GM06990 (cell line): ENCODE measurements at regions not wholly inside any gene's neighbourhood (a gene's known extent, or its start where the extent isn't known, plus 50 kb on each side); places are given as distances from the start of the nearest gene placed in this dataset.

ENCODE experiments used
- DNase-seq: peaks from one replicate; pipeline ENCODE4 v3.0.0-alpha.2; 2011; ENCODE audit not compliant: insufficient read length; ENCODE audit errors: extremely low read depth
- H3K27me3 ChIP-seq: replicated peaks from 2 replicates; pipeline ENCODE4 v1.6.0; 2011; ENCODE audit warnings: low read length; ENCODE audit not compliant: control insufficient read depth, insufficient read depth
- H3K36me3 ChIP-seq: 2 replicates; pipeline ENCODE4 v1.5.1; 2011; ENCODE audit warnings: low read length; ENCODE audit not compliant: control insufficient read depth, insufficient read depth
- H3K4me3 ChIP-seq: replicated peaks from 2 replicates; pipeline ENCODE4 v1.5.1; 2011; ENCODE audit warnings: low read depth, mild to moderate bottlenecking, control low read depth, low read length
- TF ChIP-seq, protein P1 (sequence below): IDR thresholded peaks from 2 replicates; pipeline ENCODE4 v1.5.1; 2011; ENCODE audit warnings: low read length, control low read depth, mild to moderate bottlenecking, inconsistent platforms; ENCODE audit not compliant: insufficient read depth, poor library complexity, severe bottlenecking

DNA sequence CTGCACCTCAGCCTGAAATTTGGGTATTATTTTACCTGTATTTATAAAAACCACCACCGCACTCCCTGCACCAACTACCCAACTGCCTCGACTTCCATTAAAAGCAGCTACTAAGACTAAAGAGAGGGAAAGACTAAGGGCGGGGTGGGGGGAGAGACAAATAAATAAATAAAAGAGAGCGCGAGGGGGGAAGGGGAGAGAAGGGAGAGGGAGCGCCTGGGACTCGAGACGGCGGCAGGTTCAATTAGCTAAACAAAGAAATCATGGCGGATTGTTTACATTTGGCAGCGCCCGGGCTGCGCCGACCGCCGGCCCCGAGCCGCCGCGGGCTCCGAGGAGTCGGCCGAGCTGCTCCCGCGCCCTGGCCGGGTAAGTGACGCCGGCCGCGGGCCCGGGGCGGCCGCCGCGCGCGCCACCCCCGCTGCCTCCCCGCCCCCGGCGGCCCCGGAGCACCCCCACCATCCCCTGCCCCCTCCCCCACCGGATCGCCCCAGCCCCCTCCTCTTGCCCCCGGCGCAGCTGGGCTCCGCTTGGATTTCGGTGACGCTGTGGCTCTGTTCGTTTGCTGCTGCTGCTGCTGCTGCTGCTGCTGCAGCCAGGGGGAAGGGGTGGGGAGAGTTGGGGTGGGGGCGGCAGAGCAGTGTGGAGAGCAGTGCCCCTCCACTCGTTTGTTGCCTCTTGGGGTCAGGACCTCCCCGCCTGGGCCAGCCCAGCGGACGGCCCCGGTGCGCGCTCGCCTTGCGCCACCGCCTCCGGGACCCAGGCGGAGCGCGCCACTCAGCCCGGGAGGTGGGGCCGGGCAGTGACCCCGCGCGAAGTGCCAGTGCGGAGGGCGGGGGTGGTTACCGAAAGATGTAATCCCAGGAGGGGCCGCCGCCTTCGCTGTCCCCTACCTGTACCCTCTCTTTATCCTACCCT lies 187.2 kb upstream of the FANCL start:
- H3K4me3 ChIP-seq = peak overlapping the region; percentile 57
- no peaks in the 10 kb centered on the region for H3K36me3 ChIP-seq
- peak; percentile 28 for DNase-seq
- TF ChIP-seq, protein P1, sequence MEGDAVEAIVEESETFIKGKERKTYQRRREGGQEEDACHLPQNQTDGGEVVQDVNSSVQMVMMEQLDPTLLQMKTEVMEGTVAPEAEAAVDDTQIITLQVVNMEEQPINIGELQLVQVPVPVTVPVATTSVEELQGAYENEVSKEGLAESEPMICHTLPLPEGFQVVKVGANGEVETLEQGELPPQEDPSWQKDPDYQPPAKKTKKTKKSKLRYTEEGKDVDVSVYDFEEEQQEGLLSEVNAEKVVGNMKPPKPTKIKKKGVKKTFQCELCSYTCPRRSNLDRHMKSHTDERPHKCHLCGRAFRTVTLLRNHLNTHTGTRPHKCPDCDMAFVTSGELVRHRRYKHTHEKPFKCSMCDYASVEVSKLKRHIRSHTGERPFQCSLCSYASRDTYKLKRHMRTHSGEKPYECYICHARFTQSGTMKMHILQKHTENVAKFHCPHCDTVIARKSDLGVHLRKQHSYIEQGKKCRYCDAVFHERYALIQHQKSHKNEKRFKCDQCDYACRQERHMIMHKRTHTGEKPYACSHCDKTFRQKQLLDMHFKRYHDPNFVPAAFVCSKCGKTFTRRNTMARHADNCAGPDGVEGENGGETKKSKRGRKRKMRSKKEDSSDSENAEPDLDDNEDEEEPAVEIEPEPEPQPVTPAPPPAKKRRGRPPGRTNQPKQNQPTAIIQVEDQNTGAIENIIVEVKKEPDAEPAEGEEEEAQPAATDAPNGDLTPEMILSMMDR = no peak
- no peaks in the 10 kb centered on the region; the same call in none of the 2 replicates for H3K27me3 ChIP-seq

GRCh38 chr2:58427572-58428095 lies 186.5 kb upstream of the FANCL start:
- Histone ChIP-seq H3K27me3 (no peaks in the 10 kb centered on the region; the same call in none of the 2 replicates), H3K36me3 (no peaks in the 10 kb centered on the region), H3K4me3 (peak overlapping the region; percentile 57)
- TF ChIP-seq, protein P1 = no peak
- peak; percentile 20 for DNase-seq

DNA sequence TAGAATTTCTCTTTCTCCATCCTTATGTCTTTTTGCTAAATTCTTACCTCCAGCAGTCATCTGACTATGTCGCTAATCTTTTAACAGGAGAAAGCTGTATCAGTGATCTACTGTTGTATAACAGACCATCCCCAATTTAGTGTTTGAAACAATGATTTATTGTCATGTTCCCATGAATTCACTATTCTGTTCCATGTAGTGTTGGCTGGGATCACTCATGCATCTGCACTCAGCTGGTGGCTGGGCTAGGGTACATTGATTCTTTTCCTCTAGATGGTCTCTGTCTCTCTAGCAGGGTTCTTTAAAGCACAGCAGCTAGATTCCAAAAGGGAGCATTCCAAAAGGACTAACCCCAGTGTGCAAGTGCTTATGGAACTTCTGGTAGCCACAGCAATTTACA lies 184.2 kb upstream of the FANCL start:
- TF ChIP-seq, protein P1 = no peak
- no peak overlapping the region for H3K4me3 ChIP-seq
- no peaks in the 10 kb centered on the region; the same call in 1 of the 2 replicates for H3K27me3 ChIP-seq
- H3K36me3 ChIP-seq = no peaks in the 10 kb centered on the region
- no peak for DNase-seq

GRCh38 chr2:58419983-58420382 lies 178.9 kb upstream of the FANCL start:
- no peak for DNase-seq
- TF ChIP-seq, protein P1 = no peak
- Histone ChIP-seq H3K27me3 (no peaks in the 10 kb centered on the region), H3K4me3 (no peak overlapping the region), H3K36me3 (no peaks in the 10 kb centered on the region)

DNA sequence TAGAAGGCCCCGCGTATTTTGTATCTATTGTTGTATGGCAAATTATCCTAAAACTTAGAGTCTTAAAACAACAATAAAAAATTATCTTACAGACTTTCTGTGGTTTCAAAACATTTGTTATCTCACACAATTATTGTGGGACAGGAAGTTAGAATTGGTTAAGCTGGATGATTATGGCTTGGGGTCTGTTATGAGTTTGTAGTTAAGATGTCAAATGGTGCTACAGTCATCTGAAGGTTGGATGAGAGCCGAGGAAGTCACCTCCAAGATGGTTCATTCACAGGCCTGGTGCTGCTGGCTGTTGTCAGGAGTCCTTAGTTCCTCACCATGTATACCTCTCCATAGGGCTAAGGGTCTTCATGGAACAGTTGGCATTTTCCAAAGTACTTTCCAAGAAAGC lies 175.6 kb upstream of the FANCL start:
- DNase-seq = no peak
- no peak overlapping the region for H3K4me3 ChIP-seq
- H3K36me3 ChIP-seq = no peaks in the 10 kb centered on the region
- TF ChIP-seq, protein P1 = no peak
- no peaks in the 10 kb centered on the region for H3K27me3 ChIP-seq
